NCI-H345 treated with DMSO at 0.1 percent for 48 hours (cell line): ENCODE measurements at regions not wholly inside any gene's neighbourhood (a gene's known extent, or its start where the extent isn't known, plus 50 kb on each side); places are given as distances from the start of the nearest gene placed in this dataset.

Experiments used
- DNase-seq: peaks from one replicate; lab custom pipeline; 2025; ENCODE audit not compliant: unreplicated experiment; lab: John Stamatoyannopoulos, UW

GRCh38 chr3:55343486-55344357 is 143.4 kb downstream of the WNT5A start:
- no peak for DNase-seq

GRCh38 chr3:55341502-55342031 is 145.5 kb downstream of the WNT5A start:
- DNase-seq, result no peak

GRCh38 chr3:55339819-55340218 is 147.3 kb downstream of the WNT5A start:
- DNase-seq, result no peak

- DNase-seq, result no peak
These were observed 147.7 kb downstream of the WNT5A start for GRCh38 chr3:55339390-55339789.

- no peak for DNase-seq
These were observed 149.4 kb downstream of the WNT5A start for GRCh38 chr3:55337641-55338180.

- DNase-seq, result no peak
These were observed 153.2 kb downstream of the WNT5A start for GRCh38 chr3:55333923-55334322.

- no peak for DNase-seq
These were observed 154.1 kb downstream of the WNT5A start for GRCh38 chr3:55333046-55333445.

- DNase-seq, result no peak
These were observed 154.9 kb downstream of the WNT5A start for GRCh38 chr3:55332176-55332575.

GRCh38 chr3:55331524-55331923 is 155.6 kb downstream of the WNT5A start:
- no peak for DNase-seq

- DNase-seq, result no peak
These were observed 156.3 kb downstream of the WNT5A start for GRCh38 chr3:55330756-55331155.

- no peak for DNase-seq
These were observed 156.8 kb downstream of the WNT5A start for GRCh38 chr3:55330355-55330754.

GRCh38 chr3:55329849-55330248 is 157.3 kb downstream of the WNT5A start:
- DNase-seq, result no peak

- no peak for DNase-seq
These were observed 159.8 kb downstream of the WNT5A start for GRCh38 chr3:55327131-55327920.

- no peak for DNase-seq
These were observed 164.5 kb downstream of the WNT5A start for GRCh38 chr3:55322638-55323037.

GRCh38 chr3:55320928-55321327 is 166.2 kb downstream of the WNT5A start:
- DNase-seq, result no peak

GRCh38 chr3:55315396-55315795 is 171.7 kb downstream of the WNT5A start:
- DNase-seq, result no peak

GRCh38 chr3:55313666-55314065 is 173.4 kb downstream of the WNT5A start:
- DNase-seq, result no peak

GRCh38 chr3:55309336-55309735 is 177.8 kb downstream of the WNT5A start:
- DNase-seq, result no peak

GRCh38 chr3:55307622-55308021 is 179.5 kb downstream of the WNT5A start:
- DNase-seq, result no peak

GRCh38 chr3:55305696-55306485 is 181.2 kb downstream of the WNT5A start:
- no peak for DNase-seq

- no peak for DNase-seq
These were observed 186.4 kb downstream of the WNT5A start for GRCh38 chr3:55300701-55301100.
